HEK293T (cell line): ENCODE measurements at regions not wholly inside any gene's neighbourhood (a gene's known extent, or its start where the extent isn't known, plus 50 kb on each side); places are given as distances from the start of the nearest gene placed in this dataset.

Experiments used
- CTCF ChIA-PET: fragments of 350-600 bp; formaldehyde crosslinking; extraction: SDS; loops from one replicate; lab custom pipeline; 2021; ENCODE audit warnings: antibody characterized with exemption, inconsistent platforms; lab: Yijun Ruan, JAX
- POLR2A ChIA-PET: fragments of 350-600 bp; formaldehyde crosslinking; extraction: SDS; loops from one replicate; lab custom pipeline; 2020; ENCODE audit warnings: antibody characterized with exemption, inconsistent platforms; lab: Yijun Ruan, JAX
- DNase-seq: peaks from one replicate; pipeline ENCODE4 v3.0.0; 2012; ENCODE audit warnings: mixed read lengths; ENCODE audit errors: extremely low spot score
- ARNT ChIP-seq: fragments of 450-650 bp; IDR thresholded peaks from 2 replicates; pipeline ENCODE4 v1.6.1; 2017; ENCODE audit warnings: mild to moderate bottlenecking
- BHLHE40 ChIP-seq: fragments of 450-650 bp; IDR thresholded peaks from 2 replicates; pipeline ENCODE4 v1.6.1; 2016; ENCODE audit warnings: mild to moderate bottlenecking, moderate library complexity, borderline replicate concordance
- CTBP1 ChIP-seq: fragments of 450-650 bp; IDR thresholded peaks from 2 replicates; pipeline ENCODE4 v1.6.1; 2016; ENCODE audit warnings: borderline replicate concordance
- ELF4 ChIP-seq: fragments of 450-650 bp; IDR thresholded peaks from 2 replicates; pipeline ENCODE4 v1.6.1; 2017; ENCODE audit warnings: antibody characterized with exemption
- FOXA1 ChIP-seq: fragments of 450-650 bp; IDR thresholded peaks from 2 replicates; pipeline ENCODE4 v1.6.1; 2016; ENCODE audit warnings: mild to moderate bottlenecking
- FOXK2 ChIP-seq: fragments of 450-650 bp; IDR thresholded peaks from 2 replicates; pipeline ENCODE4 v1.6.1; 2016; ENCODE audit warnings: mild to moderate bottlenecking
- FOXM1 ChIP-seq: fragments of 450-650 bp; IDR thresholded peaks from 2 replicates; pipeline ENCODE4 v1.6.1; 2017; ENCODE audit warnings: mild to moderate bottlenecking, borderline replicate concordance
- HDGF ChIP-seq: fragments of 450-650 bp; IDR thresholded peaks from 2 replicates; pipeline ENCODE4 v1.6.1; 2017; ENCODE audit warnings: antibody characterized with exemption, borderline replicate concordance
- L3MBTL2 ChIP-seq: fragments of 450-650 bp; conservative IDR thresholded peaks from 2 replicates; pipeline ENCODE4 v1.6.1; 2016; ENCODE audit warnings: mild to moderate bottlenecking
- LEF1 ChIP-seq: fragments of 450-650 bp; IDR thresholded peaks from 2 replicates; pipeline ENCODE4 v1.6.1; 2017; ENCODE audit warnings: mild to moderate bottlenecking, borderline replicate concordance
- NFRKB ChIP-seq: fragments of 450-650 bp; IDR thresholded peaks from 2 replicates; pipeline ENCODE4 v1.6.1; 2016; ENCODE audit warnings: mild to moderate bottlenecking, moderate library complexity
- PKNOX1 ChIP-seq: fragments of 450-650 bp; IDR thresholded peaks from 2 replicates; pipeline ENCODE4 v1.6.1; 2016
- SP1 ChIP-seq: fragments of 450-650 bp; IDR thresholded peaks from 2 replicates; pipeline ENCODE4 v1.6.1; 2017
- SUZ12 ChIP-seq: fragments of 450-650 bp; IDR thresholded peaks from 2 replicates; pipeline ENCODE4 v1.6.1; 2016; ENCODE audit warnings: mild to moderate bottlenecking
- TARDBP ChIP-seq: fragments of 450-650 bp; IDR thresholded peaks from 2 replicates; pipeline ENCODE4 v1.6.1; 2016
- ZNF384 ChIP-seq: fragments of 450-650 bp; IDR thresholded peaks from 2 replicates; pipeline ENCODE4 v1.6.1; 2016

- TF ChIP-seq SP1, result no peak
- no peak for TF ChIP-seq ELF4
- TF ChIP-seq ZNF384, result no peak
- no peak for DNase-seq
- ChIA-PET POLR2A (no interaction called here), CTCF (interaction anchor here (0.8 to 1.1 kb wide), 3 partner anchors 603 to 609 kb away, joined by 3 to 17 read pairs (median 3); no protein-coding TSS in a partner anchor)
These were observed 149.4 kb upstream of the SNX19 start for GRCh38 chr11:131065435-131066413.

DNA sequence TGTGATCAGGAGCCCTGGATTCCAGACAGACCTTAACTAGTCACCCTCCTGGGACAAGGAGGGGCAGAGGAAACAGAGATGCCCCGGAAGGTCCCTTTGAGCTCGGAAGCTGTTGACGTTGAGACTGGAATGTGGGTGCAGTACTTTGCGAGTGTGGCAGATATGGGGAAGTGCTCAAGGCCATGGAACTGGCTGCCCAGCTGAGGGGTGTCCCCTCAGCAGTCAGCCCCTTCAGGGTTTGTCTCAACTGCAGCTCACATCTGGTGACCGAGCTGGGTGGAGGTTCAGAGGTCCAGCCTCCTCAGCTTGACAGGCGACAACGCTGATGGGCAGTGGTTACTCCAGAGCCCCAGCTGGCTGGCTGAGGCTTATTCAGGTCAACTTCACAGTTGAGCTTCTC is 150.3 kb upstream of the SNX19 start:
- ChIA-PET POLR2A (no interaction called here), CTCF (interaction anchor here (0.8 kb wide), 1 partner anchor 608 kb away, joined by 3 read pairs; no protein-coding TSS in a partner anchor)
- DNase-seq, result no peak
- TF ChIP-seq L3MBTL2 (no peak), LEF1 (no peak), SP1 (no peak), ARNT (no peak)

DNA sequence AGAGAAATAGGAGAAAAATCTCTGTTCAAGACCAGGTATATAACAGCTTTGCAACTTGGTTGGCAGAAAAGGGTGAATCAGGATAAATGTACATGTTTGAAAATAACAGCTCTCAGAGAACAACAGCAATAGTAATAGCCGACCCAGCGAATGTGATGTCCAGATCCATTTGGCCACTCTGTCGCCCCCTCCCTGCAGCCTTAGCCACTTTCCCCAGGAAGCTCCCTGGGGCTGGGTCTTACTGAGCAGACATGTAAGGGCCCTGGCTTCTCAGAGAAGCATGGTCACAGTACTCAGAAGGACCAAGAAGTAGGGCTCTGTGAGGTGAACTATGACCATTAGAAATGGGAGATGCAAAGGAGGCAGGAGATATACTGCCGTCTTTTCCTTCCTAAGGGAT is 154.1 kb upstream of the SNX19 start:
- TF ChIP-seq HDGF, result no peak
- TF ChIP-seq L3MBTL2, result no peak
- TF ChIP-seq FOXM1, result no peak
- no peak for TF ChIP-seq BHLHE40
- TF ChIP-seq SUZ12, result no peak
- no peak for TF ChIP-seq CTBP1
- no peak for TF ChIP-seq LEF1
- no peak for TF ChIP-seq ELF4
- TF ChIP-seq TARDBP, result no peak
- no peak for TF ChIP-seq FOXA1
- TF ChIP-seq PKNOX1, result no peak
- TF ChIP-seq ARNT, result no peak
- no peak for TF ChIP-seq NFRKB
- no peak for TF ChIP-seq FOXK2
- TF ChIP-seq SP1, result no peak
- TF ChIP-seq ZNF384, result no peak
- ChIA-PET POLR2A (no interaction called here), CTCF (no interaction called here)
- no peak for DNase-seq

DNA sequence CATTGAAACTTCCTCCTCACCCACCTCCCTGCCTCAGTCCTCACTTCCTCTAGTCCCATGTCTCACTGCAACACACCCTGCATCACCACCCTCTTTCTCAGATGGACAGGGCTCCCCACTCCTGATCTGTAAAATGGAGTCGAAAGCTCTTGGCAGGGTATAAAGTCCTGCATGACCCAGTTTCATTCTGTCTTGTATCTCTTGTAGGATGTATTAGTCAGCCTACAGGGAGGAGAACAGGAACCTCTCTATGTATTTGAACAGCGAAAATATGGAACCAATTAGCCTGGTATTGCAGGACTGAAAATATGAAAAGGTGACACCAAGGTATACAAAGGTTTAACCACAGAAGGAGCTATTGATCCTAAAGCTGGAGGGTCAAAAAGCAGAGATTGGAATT is 156.9 kb upstream of the SNX19 start:
- CTCF ChIA-PET, result no interaction called here
- POLR2A ChIA-PET, result no interaction called here
- TF ChIP-seq ARNT, result no peak
- DNase-seq, result no peak

GRCh38 chr11:131074573-131074972 is 158.3 kb upstream of the SNX19 start:
- ChIA-PET POLR2A (no interaction called here), CTCF (no interaction called here)
- TF ChIP-seq NFRKB (no peak), HDGF (no peak), LEF1 (no peak), FOXA1 (no peak), SP1 (no peak), ARNT (no peak)
- DNase-seq, result no peak

- ChIA-PET CTCF (no interaction called here), POLR2A (no interaction called here)
- DNase-seq, result no peak
- TF ChIP-seq TARDBP, result no peak
- no peak for TF ChIP-seq CTBP1
- no peak for TF ChIP-seq L3MBTL2
These were observed 161.1 kb upstream of the SNX19 start for GRCh38 chr11:131077340-131077739.

DNA sequence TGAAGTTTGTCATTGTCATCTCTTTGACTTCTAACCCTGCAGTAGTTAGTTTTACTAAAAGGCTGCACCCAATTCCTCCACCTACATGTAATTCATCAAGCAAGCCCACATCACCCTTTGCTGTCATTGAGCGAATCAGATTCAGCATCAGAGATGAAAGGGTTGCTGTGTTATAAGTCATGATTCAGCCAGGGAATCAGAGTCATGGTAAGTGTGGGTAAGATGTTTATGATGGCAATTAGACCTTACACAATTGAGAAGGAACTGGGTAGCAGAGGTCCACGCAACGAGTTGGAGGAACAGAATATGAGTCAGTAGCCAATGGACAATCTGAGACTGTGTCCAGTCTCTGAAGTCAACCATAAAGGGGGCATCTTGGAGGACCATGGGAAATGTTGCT is 162.8 kb upstream of the SNX19 start:
- TF ChIP-seq FOXA1 (no peak), FOXK2 (no peak), BHLHE40 (no peak), L3MBTL2 (no peak), ELF4 (no peak), PKNOX1 (no peak), CTBP1 (no peak), FOXM1 (no peak), SUZ12 (no peak), SP1 (no peak), ARNT (no peak), ZNF384 (no peak), LEF1 (no peak)
- ChIA-PET POLR2A (no interaction called here), CTCF (no interaction called here)
- no peak for DNase-seq
